IgD-negative memory B cell (primary cell): ENCODE measurements at regions not wholly inside any gene's neighbourhood (a gene's known extent, or its start where the extent isn't known, plus 50 kb on each side); places are given as distances from the start of the nearest gene placed in this dataset.

ENCODE experiments used
- H3K27ac Mint-ChIP-seq, 3 donors: one replicate each; pipeline ENCODE4 v1.8.0; 2020 to 2022; ENCODE audit warnings: mild to moderate bottlenecking in 3 of 3, mixed read lengths in 3 of 3, moderate library complexity in 1 of 3
- H3K27me3 Mint-ChIP-seq: one replicate; pipeline ENCODE4 v1.8.0; 2021; ENCODE audit warnings: mixed read lengths
- H3K36me3 Mint-ChIP-seq: one replicate; pipeline ENCODE4 v1.8.0; 2020; ENCODE audit warnings: mild to moderate bottlenecking, mixed read lengths
- H3K4me1 Mint-ChIP-seq, 3 donors: one replicate each; pipeline ENCODE4 v1.8.0; 2020 to 2022; ENCODE audit warnings: mixed read lengths in 3 of 3, mild to moderate bottlenecking in 1 of 3
- H3K4me3 Mint-ChIP-seq, 4 donors: one replicate each; pipeline ENCODE4 v1.8.0; 2020 to 2022; ENCODE audit warnings: mild to moderate bottlenecking in 4 of 4, mixed read lengths in 4 of 4, moderate library complexity in 3 of 4
- H3K9me3 Mint-ChIP-seq, 3 donors: one replicate each; pipeline ENCODE4 v1.8.0; 2020 to 2021; ENCODE audit warnings: mixed read lengths in 3 of 3, mild to moderate bottlenecking in 1 of 3

GRCh38 chr13:106118050-106118449, 417.4 kb downstream of the EFNB2 start:
- Mint-ChIP-seq H3K9me3 (peaks cover 0 to 4% (median 0%) of the 10 kb centered on the region in 3 donors), H3K4me3 (no peak overlapping the region), H3K27me3 (no peaks in the 10 kb centered on the region), H3K4me1 (no peaks in the 10 kb centered on the region), H3K27ac (no peak overlapping the region), H3K36me3 (no peaks in the 10 kb centered on the region)

- Mint-ChIP-seq H3K36me3 (no peaks in the 10 kb centered on the region), H3K27ac (no peak overlapping the region), H3K27me3 (no peaks in the 10 kb centered on the region), H3K4me3 (no peak overlapping the region), H3K4me1 (no peaks in the 10 kb centered on the region), H3K9me3 (peaks cover 0 to 4% (median 0%) of the 10 kb centered on the region in 3 donors)
These were observed 417.8 kb downstream of the EFNB2 start for GRCh38 chr13:106117640-106118039.

- H3K36me3 Mint-ChIP-seq: no peaks in the 10 kb centered on the region
- no peaks in the 10 kb centered on the region for H3K27me3 Mint-ChIP-seq
- no peak overlapping the region for H3K4me3 Mint-ChIP-seq
- H3K4me1 Mint-ChIP-seq: no peaks in the 10 kb centered on the region
- H3K9me3 Mint-ChIP-seq: peaks cover 0 to 4% (median 0%) of the 10 kb centered on the region in 3 donors
- no peak overlapping the region for H3K27ac Mint-ChIP-seq
These were observed 418.4 kb downstream of the EFNB2 start for GRCh38 chr13:106117035-106117434.

- no peaks in the 10 kb centered on the region for H3K36me3 Mint-ChIP-seq
These were observed 420.4 kb downstream of the EFNB2 start for GRCh38 chr13:106115081-106115480.

GRCh38 chr13:106113796-106114195, 421.7 kb downstream of the EFNB2 start:
- peaks cover 0 to 4% (median 0%) of the 10 kb centered on the region in 3 donors for H3K9me3 Mint-ChIP-seq
- H3K36me3 Mint-ChIP-seq: no peaks in the 10 kb centered on the region
- no peaks in the 10 kb centered on the region for H3K4me1 Mint-ChIP-seq
- no peak overlapping the region for H3K27ac Mint-ChIP-seq
- no peaks in the 10 kb centered on the region for H3K27me3 Mint-ChIP-seq
- H3K4me3 Mint-ChIP-seq: peak overlapping the region in 1 of 4 donors; percentile 28

More at GRCh38 chr13:106115081-106115480, 420.4 kb downstream of the EFNB2 start:
- no peaks in the 10 kb centered on the region for H3K27me3 Mint-ChIP-seq
- H3K4me1 Mint-ChIP-seq: no peaks in the 10 kb centered on the region
- H3K4me3 Mint-ChIP-seq: no peak overlapping the region
- no peak overlapping the region for H3K27ac Mint-ChIP-seq
- peaks cover 0 to 4% (median 0%) of the 10 kb centered on the region in 3 donors for H3K9me3 Mint-ChIP-seq

- no peak overlapping the region for H3K4me3 Mint-ChIP-seq
- no peaks in the 10 kb centered on the region for H3K27me3 Mint-ChIP-seq
- H3K9me3 Mint-ChIP-seq: peaks cover 0 to 4% (median 0%) of the 10 kb centered on the region in 3 donors
These were observed 423.3 kb downstream of the EFNB2 start for GRCh38 chr13:106112191-106112590.

GRCh38 chr13:106110241-106110855, 425.1 kb downstream of the EFNB2 start:
- Mint-ChIP-seq H3K27ac (no peak overlapping the region), H3K4me3 (no peak overlapping the region), H3K36me3 (no peaks in the 10 kb centered on the region)

More at GRCh38 chr13:106112191-106112590, 423.3 kb downstream of the EFNB2 start:
- H3K4me1 Mint-ChIP-seq: no peaks in the 10 kb centered on the region
- H3K36me3 Mint-ChIP-seq: no peaks in the 10 kb centered on the region
- H3K27ac Mint-ChIP-seq: no peak overlapping the region

GRCh38 chr13:106109391-106109791, 426.1 kb downstream of the EFNB2 start:
- H3K27ac Mint-ChIP-seq: no peak overlapping the region
- H3K4me1 Mint-ChIP-seq: no peaks in the 10 kb centered on the region
- H3K36me3 Mint-ChIP-seq: no peaks in the 10 kb centered on the region
- no peaks in the 10 kb centered on the region for H3K27me3 Mint-ChIP-seq
- H3K9me3 Mint-ChIP-seq: no peaks in the 10 kb centered on the region
- H3K4me3 Mint-ChIP-seq: no peak overlapping the region

More at GRCh38 chr13:106110241-106110855, 425.1 kb downstream of the EFNB2 start:
- Mint-ChIP-seq H3K9me3 (no peaks in the 10 kb centered on the region), H3K4me1 (no peaks in the 10 kb centered on the region), H3K27me3 (no peaks in the 10 kb centered on the region)

GRCh38 chr13:106108346-106108745, 427.1 kb downstream of the EFNB2 start:
- H3K27me3 Mint-ChIP-seq: no peaks in the 10 kb centered on the region
- H3K4me3 Mint-ChIP-seq: no peak overlapping the region
- H3K9me3 Mint-ChIP-seq: peaks cover 0 to 3% (median 0%) of the 10 kb centered on the region in 3 donors
- no peak overlapping the region for H3K27ac Mint-ChIP-seq
- no peaks in the 10 kb centered on the region for H3K36me3 Mint-ChIP-seq
- no peaks in the 10 kb centered on the region for H3K4me1 Mint-ChIP-seq

- Mint-ChIP-seq H3K4me3 (no peak overlapping the region), H3K27ac (no peak overlapping the region), H3K9me3 (peaks cover 0 to 3% (median 0%) of the 10 kb centered on the region in 3 donors), H3K4me1 (no peaks in the 10 kb centered on the region), H3K27me3 (no peaks in the 10 kb centered on the region), H3K36me3 (no peaks in the 10 kb centered on the region)
These were observed 428.4 kb downstream of the EFNB2 start for GRCh38 chr13:106107061-106107460.

- no peak overlapping the region for H3K4me3 Mint-ChIP-seq
- no peaks in the 10 kb centered on the region for H3K4me1 Mint-ChIP-seq
- no peaks in the 10 kb centered on the region for H3K27me3 Mint-ChIP-seq
- no peak overlapping the region for H3K27ac Mint-ChIP-seq
- H3K9me3 Mint-ChIP-seq: peaks cover 0 to 3% (median 0%) of the 10 kb centered on the region in 3 donors
- no peaks in the 10 kb centered on the region for H3K36me3 Mint-ChIP-seq
These were observed 430.3 kb downstream of the EFNB2 start for GRCh38 chr13:106105153-106105552.

GRCh38 chr13:106104281-106104901, 431.1 kb downstream of the EFNB2 start:
- Mint-ChIP-seq H3K27ac (no peak overlapping the region), H3K4me1 (no peaks in the 10 kb centered on the region), H3K27me3 (no peaks in the 10 kb centered on the region), H3K4me3 (no peak overlapping the region), H3K36me3 (no peaks in the 10 kb centered on the region), H3K9me3 (peaks cover 0 to 3% (median 2%) of the 10 kb centered on the region in 3 donors)

GRCh38 chr13:106103779-106104178, 431.7 kb downstream of the EFNB2 start:
- Mint-ChIP-seq H3K4me1 (no peaks in the 10 kb centered on the region), H3K27me3 (no peaks in the 10 kb centered on the region), H3K9me3 (peaks cover 0 to 3% (median 2%) of the 10 kb centered on the region in 3 donors), H3K27ac (no peak overlapping the region), H3K4me3 (no peak overlapping the region), H3K36me3 (no peaks in the 10 kb centered on the region)

GRCh38 chr13:106102786-106103185, 432.7 kb downstream of the EFNB2 start:
- no peak overlapping the region for H3K4me3 Mint-ChIP-seq
- no peaks in the 10 kb centered on the region for H3K36me3 Mint-ChIP-seq
- H3K4me1 Mint-ChIP-seq: no peaks in the 10 kb centered on the region
- H3K27ac Mint-ChIP-seq: no peak overlapping the region
- no peaks in the 10 kb centered on the region for H3K27me3 Mint-ChIP-seq
- peaks cover 0 to 3% (median 2%) of the 10 kb centered on the region in 3 donors for H3K9me3 Mint-ChIP-seq

GRCh38 chr13:106101201-106101600, 434.3 kb downstream of the EFNB2 start:
- Mint-ChIP-seq H3K4me3 (no peak overlapping the region), H3K27me3 (no peaks in the 10 kb centered on the region), H3K36me3 (peaks cover 1% of the 10 kb centered on the region), H3K9me3 (peaks cover 0 to 3% (median 2%) of the 10 kb centered on the region in 3 donors), H3K27ac (no peak overlapping the region), H3K4me1 (no peaks in the 10 kb centered on the region)
